ENCODE measurements at regions not wholly inside any gene's neighbourhood (a gene's known extent, or its start where the extent isn't known, plus 50 kb on each side); places are given as distances from the start of the nearest gene placed in this dataset.
A peak's percentile ranks its signal among the peaks of the same experiment; 100 is the strongest.

DNA sequence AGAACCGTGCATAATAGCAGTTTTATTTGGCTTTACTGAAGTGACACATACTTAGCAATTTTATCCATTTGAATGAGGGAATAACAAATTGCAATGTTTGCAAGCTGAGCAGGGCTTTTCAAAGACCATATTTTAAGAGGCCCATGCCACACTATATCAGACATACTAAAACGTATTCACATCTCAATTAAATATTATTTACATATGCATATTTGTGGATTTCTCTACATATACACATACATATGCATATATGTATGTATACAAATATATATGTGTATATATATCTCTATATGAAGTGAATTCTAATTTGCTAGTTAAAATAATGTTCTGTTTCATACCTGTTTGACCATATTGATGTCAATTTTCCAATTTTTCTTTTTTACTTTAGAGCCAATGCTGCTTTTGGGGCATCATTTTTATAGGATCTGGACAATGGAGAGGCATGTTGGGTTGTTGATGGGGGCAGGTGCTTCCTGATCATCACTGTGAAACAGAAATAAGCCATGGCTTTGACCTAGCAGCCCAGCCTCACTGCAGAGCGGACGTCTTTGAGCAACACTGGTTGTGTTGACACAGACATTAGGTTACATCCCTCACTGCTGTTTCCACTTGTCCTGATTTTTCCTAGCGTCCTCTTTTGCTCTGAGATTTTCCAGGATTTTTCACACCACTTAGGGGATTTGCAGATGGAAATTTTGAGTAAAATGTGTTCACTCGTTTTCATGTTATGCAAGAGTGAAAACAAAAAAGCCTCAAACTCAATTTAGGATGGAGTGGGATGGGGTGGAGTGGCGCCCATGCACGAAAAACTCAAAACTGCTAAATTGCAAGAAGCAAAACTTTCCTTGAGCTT lies 56.9 kb downstream of the RDH14 start:
- no peak for DNase-seq (ENCODE audit: low spot score)

DNA sequence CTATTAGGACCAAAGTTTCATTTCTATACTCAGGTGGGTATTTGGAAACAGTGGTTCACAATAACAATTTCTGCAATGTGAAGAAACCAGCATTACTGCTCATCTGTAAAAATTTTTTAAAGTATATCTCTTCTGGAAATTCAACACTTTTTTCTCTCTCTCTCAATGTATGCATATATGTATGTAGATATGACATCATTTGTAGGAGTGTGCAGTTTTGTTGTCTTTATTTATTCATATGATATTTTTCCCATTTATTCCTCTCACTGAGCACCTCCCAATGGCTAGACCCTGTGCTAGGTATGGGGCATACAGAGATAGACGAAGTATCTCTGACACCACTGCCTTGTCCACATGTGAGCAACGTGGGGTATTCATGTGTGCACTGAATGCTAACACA lies 58.3 kb downstream of the RDH14 start:
- DNase-seq (ENCODE audit: low spot score): no peak

- no peak for DNase-seq (ENCODE audit: low spot score)
Measured at GRCh38 chr2:18501729-18502128, 58.7 kb downstream of the RDH14 start.

DNA sequence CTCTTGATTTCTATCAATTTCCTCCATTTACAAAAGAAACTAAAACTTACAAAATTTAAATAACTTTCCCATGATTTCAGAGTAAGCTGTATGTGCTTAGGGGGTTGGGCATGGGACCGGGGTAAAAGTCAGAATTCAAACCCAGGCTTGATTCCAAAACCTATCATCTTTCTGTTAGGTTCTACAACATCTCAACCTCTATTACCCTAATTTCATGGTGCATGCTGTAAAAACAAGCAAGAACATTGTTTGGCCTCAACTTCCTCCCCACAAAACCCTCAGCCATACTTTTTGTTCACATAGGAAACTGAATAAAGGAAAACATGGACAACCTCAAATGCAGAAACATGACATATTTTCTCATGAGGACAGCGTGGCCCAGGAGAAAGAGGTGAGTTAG lies 59.3 kb downstream of the RDH14 start:
- DNase-seq (ENCODE audit: low spot score): no peak

DNA sequence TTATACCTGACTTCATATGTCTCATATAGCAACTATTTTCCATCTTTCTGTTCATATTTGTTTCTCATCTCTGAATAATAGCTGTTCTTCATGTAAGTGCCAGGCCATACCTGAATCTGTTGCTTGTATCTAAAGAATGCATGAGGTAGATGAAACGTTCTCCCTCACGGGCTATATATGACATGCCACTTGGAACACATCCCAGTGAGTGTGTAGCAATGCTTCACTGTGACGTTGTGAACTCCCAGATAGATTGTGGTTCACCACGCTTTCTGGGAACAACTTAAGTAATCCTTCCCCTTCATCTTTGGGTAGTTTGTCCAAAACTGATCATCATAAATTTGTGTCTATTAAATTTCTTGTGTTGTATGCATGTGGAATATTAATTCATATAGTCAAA lies 60.1 kb downstream of the RDH14 start:
- DNase-seq (ENCODE audit: low spot score): no peak

DNA sequence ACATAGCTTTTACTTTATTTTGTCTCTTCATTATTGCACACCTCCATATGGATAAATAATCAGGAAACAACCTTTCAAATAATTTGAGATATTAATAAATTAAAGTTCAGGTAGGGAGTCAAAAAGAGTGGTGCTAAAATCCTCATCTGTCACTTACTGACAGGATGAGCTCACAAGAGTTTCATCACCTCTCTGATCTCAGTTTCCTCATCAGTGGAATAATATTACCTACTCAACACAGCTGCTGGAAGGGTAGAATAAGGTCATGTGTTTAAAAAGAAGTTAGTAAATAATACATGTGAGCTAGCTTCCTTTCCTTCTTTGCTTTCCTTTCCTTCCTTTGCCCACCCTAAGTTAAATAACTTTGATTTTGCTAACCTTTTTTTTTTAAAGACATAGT lies 61.9 kb downstream of the RDH14 start:
- no peak for DNase-seq (ENCODE audit: low spot score)

- no peak for DNase-seq (ENCODE audit: low spot score)
Measured at GRCh38 chr2:18496516-18496915, 63.9 kb downstream of the RDH14 start.

GRCh38 chr2:18495058-18495457 lies 65.4 kb downstream of the RDH14 start:
- no peak for DNase-seq (ENCODE audit: low spot score)

- no peak for DNase-seq (ENCODE audit: low spot score)
Measured at GRCh38 chr2:18492721-18493120, 67.7 kb downstream of the RDH14 start.

DNA sequence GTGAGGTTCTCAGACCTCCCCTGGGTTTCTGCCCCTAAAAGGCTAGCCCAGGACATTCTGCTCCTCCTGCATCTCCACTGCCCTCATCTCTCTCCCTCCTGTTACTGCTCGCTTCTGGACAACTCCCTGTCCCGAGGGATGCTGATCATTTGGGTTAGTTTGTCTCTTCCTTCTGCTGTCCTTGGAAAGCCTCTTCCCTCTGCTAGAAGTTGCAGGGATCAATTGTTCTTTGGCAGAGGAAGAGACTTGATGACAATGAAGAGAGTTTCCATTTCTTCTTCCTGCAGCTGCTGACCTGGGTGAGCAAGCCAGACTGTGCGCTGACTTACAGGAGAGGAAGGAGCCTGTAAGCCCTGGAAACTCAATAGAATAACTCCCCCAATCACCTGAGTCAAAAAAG lies 68.9 kb downstream of the RDH14 start:
- no peak for DNase-seq (ENCODE audit: low spot score)

- no peak for DNase-seq (ENCODE audit: low spot score)
Measured at GRCh38 chr2:18490901-18491300, 69.6 kb downstream of the RDH14 start.

DNA sequence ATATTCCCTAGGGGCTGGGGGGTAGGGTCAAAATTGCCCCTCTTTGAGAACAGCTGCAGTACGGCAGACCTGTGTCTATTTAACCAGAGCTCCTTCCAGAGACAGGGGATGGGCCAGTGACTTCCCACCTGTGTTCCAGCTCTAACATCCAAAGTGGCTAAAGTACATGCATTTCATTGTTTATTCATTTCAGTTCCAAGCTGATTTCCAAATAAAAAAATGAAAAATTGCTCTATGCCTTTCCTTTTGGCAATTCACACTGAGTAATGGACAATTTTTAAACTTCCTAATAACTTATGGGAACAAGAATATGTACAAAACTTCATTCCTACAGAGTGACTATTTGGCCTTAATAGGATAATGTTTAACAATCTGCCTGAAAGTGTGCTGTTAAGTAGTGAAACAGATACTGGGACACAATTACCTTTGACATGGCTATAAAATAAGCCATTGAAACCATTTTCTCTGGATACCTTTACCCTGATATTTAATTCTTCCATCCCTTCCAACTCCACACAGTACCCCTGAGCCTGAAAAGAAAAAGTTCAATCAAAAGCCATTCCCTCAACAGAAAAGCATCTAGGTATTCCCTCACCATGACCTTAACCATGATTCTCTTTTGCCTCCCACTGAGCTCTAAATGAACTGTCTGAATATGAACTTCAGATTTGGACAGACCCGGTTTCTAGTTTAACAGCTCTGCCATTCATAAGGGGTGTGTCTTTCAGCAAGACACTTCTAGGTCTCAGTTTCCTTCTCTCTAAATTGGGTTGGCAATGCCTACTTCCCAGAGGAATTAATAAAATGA lies 73.1 kb downstream of the RDH14 start:
- DNase-seq (ENCODE audit: low spot score): no peak

DNA sequence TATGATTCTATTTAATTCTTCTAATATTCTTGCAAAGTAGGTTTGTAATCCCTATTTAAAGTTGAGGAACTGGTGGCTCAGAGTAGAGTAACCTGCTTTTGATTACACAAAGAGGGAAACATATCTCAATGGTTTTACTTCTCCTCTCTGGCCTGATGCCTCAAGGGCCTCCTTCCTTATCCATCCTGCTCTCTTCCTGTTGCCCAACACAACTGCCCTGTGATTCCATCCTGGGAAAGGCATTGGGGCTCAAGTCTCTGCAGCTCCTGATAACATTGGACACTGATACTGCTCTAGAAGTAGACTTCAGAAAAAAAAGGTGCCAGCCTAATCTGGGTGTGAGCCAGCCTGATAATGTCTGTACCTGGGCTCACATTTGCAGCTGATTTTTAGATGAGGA lies 75.8 kb downstream of the RDH14 start:
- no peak for DNase-seq (ENCODE audit: low spot score)

DNA sequence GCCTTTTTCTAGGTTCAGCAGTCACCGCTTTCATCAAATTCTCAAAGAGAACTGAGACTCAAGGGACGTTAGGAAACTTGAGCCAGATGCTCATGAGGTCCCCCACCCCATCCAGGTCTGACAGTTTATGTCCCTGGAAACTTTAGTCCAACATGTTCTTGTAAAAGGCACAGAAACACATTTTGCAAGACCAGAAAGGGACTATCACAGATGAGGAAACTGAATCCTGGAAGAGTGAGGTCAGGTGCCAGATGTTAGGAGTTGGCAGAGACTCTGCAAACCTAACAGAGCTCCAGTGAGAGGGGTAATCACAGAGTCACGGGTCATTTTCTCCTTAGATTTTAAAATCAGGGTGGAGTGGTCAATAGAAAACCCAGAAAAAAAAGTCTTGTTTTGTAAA lies 76.6 kb downstream of the RDH14 start:
- no peak for DNase-seq (ENCODE audit: low spot score)

DNA sequence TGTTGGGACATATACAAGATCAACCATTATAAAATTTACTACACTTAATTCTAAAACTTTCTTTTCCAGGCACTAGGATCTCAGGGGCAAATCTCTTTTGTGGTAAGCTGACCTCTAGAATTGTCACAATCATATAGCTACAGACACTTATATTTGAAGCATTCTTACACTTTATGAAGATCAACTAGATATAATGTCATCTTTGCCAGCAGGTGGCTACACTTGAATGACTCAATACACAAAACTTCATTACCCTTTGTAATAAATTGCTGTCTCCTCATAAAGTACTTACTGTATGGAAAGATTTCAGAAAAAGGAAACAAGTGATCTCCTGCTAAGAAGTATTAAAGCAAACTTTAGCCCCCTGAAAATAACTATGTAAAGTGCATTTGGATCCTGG lies 77.8 kb downstream of the RDH14 start:
- DNase-seq (ENCODE audit: low spot score): no peak

- no peak for DNase-seq (ENCODE audit: low spot score)
Measured at GRCh38 chr2:18479947-18480369, 80.5 kb downstream of the RDH14 start.

GRCh38 chr2:18477293-18477692 lies 83.2 kb downstream of the RDH14 start:
- no peak for DNase-seq (ENCODE audit: low spot score)

DNA sequence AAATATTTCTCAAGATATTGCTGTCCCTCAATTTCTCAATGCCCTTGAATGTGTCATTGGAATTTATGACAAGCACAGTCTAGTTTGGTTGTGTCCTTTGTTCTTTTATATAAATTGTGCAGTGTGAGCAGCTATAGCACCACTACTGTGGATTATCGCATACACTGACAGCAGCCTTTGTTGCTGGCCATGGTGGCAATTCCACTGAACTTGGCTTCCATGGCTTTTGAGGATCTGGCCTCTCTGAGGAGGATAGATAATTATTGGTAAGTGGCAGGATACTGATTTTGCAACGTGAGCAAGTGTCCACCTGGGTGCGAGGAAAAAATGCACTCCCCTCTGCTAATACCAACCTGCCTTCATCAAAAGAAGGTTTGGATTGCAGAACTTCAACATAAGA lies 84.0 kb downstream of the RDH14 start:
- no peak for DNase-seq (ENCODE audit: low spot score)

DNA sequence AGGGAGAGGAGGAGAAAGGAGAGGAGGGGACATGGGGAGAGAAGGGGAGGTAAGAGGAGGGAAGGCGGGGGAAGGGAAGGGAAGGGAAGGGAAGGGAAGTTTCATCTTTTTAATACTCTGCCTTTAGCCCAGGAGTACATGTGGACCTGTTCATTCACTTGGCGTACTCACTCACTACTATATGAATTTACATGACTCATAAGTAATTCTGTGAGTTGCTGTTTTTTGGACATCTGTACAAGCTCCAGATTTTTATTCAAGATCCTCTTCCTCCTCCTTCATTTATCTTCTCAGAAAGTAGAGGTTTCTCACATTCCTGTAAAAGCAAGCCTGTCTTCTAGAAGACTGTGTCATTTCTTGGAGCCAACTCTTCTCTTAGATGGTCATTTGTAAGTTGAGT lies 84.6 kb downstream of the RDH14 start:
- no peak for DNase-seq (ENCODE audit: low spot score)

DNA sequence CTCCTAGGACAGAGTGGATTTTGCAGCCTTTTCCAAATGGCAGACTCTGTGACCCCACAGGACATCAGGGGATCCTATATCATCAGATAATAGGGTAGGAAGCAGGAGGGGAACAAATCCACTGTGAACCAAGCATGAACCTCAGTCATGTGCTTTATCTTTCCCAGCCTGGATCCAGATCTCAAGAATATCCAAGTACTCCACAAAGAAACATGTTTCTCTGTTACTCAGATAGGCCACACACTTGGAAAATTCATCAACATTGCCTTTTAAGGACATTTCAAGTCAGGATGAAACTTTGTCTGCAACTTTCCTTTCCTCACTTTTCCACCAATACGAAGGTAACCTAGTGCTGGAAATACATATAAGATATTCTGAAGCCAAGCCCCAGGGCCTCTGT lies 85.8 kb downstream of the RDH14 start:
- no peak for DNase-seq (ENCODE audit: low spot score)

GRCh38 chr2:18473241-18474181 lies 86.9 kb downstream of the RDH14 start:
- DNase-seq (ENCODE audit: low spot score): peak; percentile 63

- no peak for DNase-seq (ENCODE audit: low spot score)
Measured at GRCh38 chr2:18467749-18468360, 92.6 kb downstream of the RDH14 start.
